Keratinocyte (primary cell): ENCODE measurements at regions not wholly inside any gene's neighbourhood (a gene's known extent, or its start where the extent isn't known, plus 50 kb on each side); places are given as distances from the start of the nearest gene placed in this dataset.
"Not testable (repeated sequence)": the region's sequence is repeated elsewhere in the genome, so short reads cannot be mapped to it uniquely, and the experiment has no call there.

Experiments used
- DNase-seq: peaks from one replicate; pipeline ENCODE4 v3.0.0-alpha.2; 2011; ENCODE audit warnings: low read depth, missing footprints, low spot score
- FAIRE-seq: peaks from 2 replicates; lab custom pipeline; 2011; peaks lifted over from hg19 to GRCh38; lab: Jason Lieb, UNC
- H2AFZ ChIP-seq: 2 replicates; pipeline ENCODE4 v1.6.0; 2012; ENCODE audit warnings: low read length, control low read depth, inconsistent platforms; ENCODE audit not compliant: control insufficient read depth
- H3K27ac ChIP-seq: 2 replicates; pipeline ENCODE4 v1.5.1; 2011; ENCODE audit warnings: low read length; ENCODE audit not compliant: control insufficient read depth, insufficient read depth
- H3K27me3 ChIP-seq: 3 replicates; pipeline ENCODE4 v1.6.0; 2011; ENCODE audit warnings: low read length; ENCODE audit not compliant: control insufficient read depth, insufficient read depth; ENCODE audit errors: extremely low read depth
- H3K36me3 ChIP-seq, 2 experiments: 2 replicates in 1 of 2; 3 replicates in 1 of 2; pipeline ENCODE4 v1.5.1; 2011; ENCODE audit warnings: low read length in 2 of 2, mild to moderate bottlenecking in 1 of 2; ENCODE audit not compliant: control insufficient read depth in 2 of 2, insufficient read depth in 2 of 2; ENCODE audit errors: extremely low read depth in 1 of 2
- H3K4me1 ChIP-seq: 3 replicates; pipeline ENCODE4 v1.5.1; 2011; ENCODE audit warnings: low read length; ENCODE audit not compliant: control insufficient read depth, insufficient read depth; ENCODE audit errors: extremely low read depth
- H3K4me2 ChIP-seq: 3 replicates; pipeline ENCODE4 v1.6.0; 2011; ENCODE audit warnings: low read depth, low read length; ENCODE audit not compliant: control insufficient read depth, insufficient read depth; ENCODE audit errors: extremely low read depth
- H3K4me3 ChIP-seq, 3 experiments: fragments of 200-600 bp in 1 of 3; sonication (generic) in 1 of 3; 2 replicates in 2 of 3; 3 replicates in 1 of 3; pipeline ENCODE4 v1.5.1; 2011 to 2016; ENCODE audit warnings: low read length in 3 of 3, mild to moderate bottlenecking in 3 of 3, control low read depth in 2 of 3, inconsistent platforms in 1 of 3, low read depth in 1 of 3, mixed read lengths in 1 of 3, mixed run types in 1 of 3, moderate library complexity in 1 of 3; ENCODE audit not compliant: control insufficient read depth in 2 of 3, insufficient read depth in 2 of 3; ENCODE audit errors: extremely low read depth in 1 of 3
- H3K79me2 ChIP-seq: 2 replicates; pipeline ENCODE4 v1.6.0; 2012; ENCODE audit warnings: low read length; ENCODE audit not compliant: control insufficient read depth, insufficient read depth
- H3K9ac ChIP-seq: 3 replicates; pipeline ENCODE4 v1.6.0; 2011; ENCODE audit warnings: low read length; ENCODE audit not compliant: control insufficient read depth, insufficient read depth; ENCODE audit errors: extremely low read depth
- H3K9me1 ChIP-seq: 3 replicates; pipeline ENCODE4 v1.6.0; 2011; ENCODE audit warnings: low read length; ENCODE audit not compliant: control insufficient read depth, insufficient read depth; ENCODE audit errors: extremely low read depth
- H3K9me3 ChIP-seq: 2 replicates; pipeline ENCODE4 v1.5.1; 2012; ENCODE audit warnings: low read depth, low read length; ENCODE audit not compliant: control insufficient read depth
- H4K20me1 ChIP-seq: 3 replicates; pipeline ENCODE4 v1.6.0; 2011; ENCODE audit warnings: low read length; ENCODE audit not compliant: control insufficient read depth, insufficient read depth; ENCODE audit errors: extremely low read depth
- EZH2 ChIP-seq: IDR thresholded peaks from one replicate; pipeline ENCODE4 v1.6.1; 2012; ENCODE audit warnings: inconsistent platforms, mild to moderate bottlenecking, low read length, moderate library complexity
- dilution Hi-C: fragments of 300-500 bp; cut with MboI; formaldehyde crosslinking; loops from one replicate; pipeline ENCODE4 v1.7.0; 2020; ENCODE audit warnings: low sequenced_read_pairs; ENCODE audit not compliant: extremely low pct_ligation_motif_present
- TF ChIP-seq, protein P1 (sequence below), 3 experiments: IDR thresholded peaks in 1 of 3; conservative IDR thresholded peaks in 1 of 3; optimal IDR thresholded peaks in 1 of 3; 2 replicates in 2 of 3; 3 replicates in 1 of 3; pipeline versions ENCODE3 to v1.5.1; 2011; ENCODE audit warnings: low read length in 3 of 3, mild to moderate bottlenecking in 3 of 3, moderate library complexity in 2 of 3, control low read depth in 1 of 3, inconsistent platforms in 1 of 3; ENCODE audit not compliant: insufficient read depth in 2 of 3; ENCODE audit errors: extremely low read depth in 1 of 3

DNA sequence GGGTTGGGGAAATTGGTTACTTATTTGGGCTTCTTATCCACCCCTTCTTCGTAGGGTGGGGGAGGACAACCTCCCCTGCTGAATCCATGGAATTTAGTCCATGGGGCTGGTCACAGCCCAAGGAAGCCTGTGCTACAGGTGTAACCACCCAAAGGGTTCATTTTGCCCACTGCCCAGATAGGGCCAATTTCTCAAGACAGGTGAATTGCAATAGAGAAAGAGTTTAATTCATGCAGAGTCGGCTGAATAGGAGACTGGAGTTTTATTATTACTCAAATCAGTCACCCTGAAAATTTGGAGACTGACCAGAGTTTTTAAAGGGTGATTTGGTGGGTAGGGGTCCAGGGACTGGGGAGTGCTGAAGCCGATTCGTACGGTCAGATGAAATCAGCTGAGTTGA is 101.5 kb upstream of the HS3ST2 start:
- no peak overlapping the region for H3K9ac ChIP-seq
- no peak overlapping the region for H3K27ac ChIP-seq
- no peak overlapping the region for H2AFZ ChIP-seq
- no peaks in the 10 kb centered on the region for H3K36me3 ChIP-seq
- no peaks in the 10 kb centered on the region for H3K27me3 ChIP-seq
- FAIRE-seq (no peak), DNase-seq (no peak)
- no peaks in the 10 kb centered on the region for H4K20me1 ChIP-seq
- H3K9me3 ChIP-seq: peaks cover 6% of the 10 kb centered on the region
- dilution Hi-C loops: no loop called here
- H3K4me3 ChIP-seq: no peak overlapping the region
- no peak overlapping the region for H3K4me2 ChIP-seq
- H3K4me1 ChIP-seq: no peaks in the 10 kb centered on the region
- no peaks in the 10 kb centered on the region for H3K9me1 ChIP-seq
- H3K79me2 ChIP-seq: no peaks in the 10 kb centered on the region
- no peak for TF ChIP-seq EZH2
- TF ChIP-seq, protein P1, sequence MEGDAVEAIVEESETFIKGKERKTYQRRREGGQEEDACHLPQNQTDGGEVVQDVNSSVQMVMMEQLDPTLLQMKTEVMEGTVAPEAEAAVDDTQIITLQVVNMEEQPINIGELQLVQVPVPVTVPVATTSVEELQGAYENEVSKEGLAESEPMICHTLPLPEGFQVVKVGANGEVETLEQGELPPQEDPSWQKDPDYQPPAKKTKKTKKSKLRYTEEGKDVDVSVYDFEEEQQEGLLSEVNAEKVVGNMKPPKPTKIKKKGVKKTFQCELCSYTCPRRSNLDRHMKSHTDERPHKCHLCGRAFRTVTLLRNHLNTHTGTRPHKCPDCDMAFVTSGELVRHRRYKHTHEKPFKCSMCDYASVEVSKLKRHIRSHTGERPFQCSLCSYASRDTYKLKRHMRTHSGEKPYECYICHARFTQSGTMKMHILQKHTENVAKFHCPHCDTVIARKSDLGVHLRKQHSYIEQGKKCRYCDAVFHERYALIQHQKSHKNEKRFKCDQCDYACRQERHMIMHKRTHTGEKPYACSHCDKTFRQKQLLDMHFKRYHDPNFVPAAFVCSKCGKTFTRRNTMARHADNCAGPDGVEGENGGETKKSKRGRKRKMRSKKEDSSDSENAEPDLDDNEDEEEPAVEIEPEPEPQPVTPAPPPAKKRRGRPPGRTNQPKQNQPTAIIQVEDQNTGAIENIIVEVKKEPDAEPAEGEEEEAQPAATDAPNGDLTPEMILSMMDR (optimal IDR thresholded peaks at IDR 0.05 in 1 of 3, IDR thresholded peaks at IDR 0.05 in 1 of 3, conservative IDR thresholded peaks at IDR 0.05 in 1 of 3; ENCODE audit: extremely low read depth in 1 of 3, insufficient read depth in 2 of 3, low read length in 3 of 3): no peak

DNA sequence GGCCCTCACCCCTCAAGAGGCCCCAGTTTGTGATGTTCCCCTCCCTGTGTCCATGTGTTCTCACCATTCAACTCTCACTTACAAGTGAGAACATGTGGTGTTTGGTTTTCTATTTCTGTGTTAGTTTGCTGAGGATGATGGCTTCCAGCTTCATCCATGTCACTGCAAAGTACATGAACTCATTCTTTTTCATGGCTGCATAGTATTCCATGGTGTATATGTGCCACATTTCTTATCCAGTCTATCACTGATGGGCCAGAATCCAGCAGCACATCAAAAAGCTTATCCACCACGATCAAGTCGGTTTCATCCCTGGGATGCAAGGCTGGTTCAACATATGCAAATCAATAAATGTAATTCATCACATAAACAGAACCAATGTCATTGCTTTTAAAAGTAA is 95.4 kb upstream of the HS3ST2 start:
- FAIRE-seq, H3K9me3 ChIP-seq, H2AFZ ChIP-seq, H3K4me1 ChIP-seq, H3K9ac ChIP-seq, H3K27ac ChIP-seq, H3K4me3 ChIP-seq, DNase-seq, H3K9me1 ChIP-seq, H3K36me3 ChIP-seq, H4K20me1 ChIP-seq, H3K27me3 ChIP-seq, H3K4me2 ChIP-seq, dilution Hi-C loops, H3K79me2 ChIP-seq: not testable (repeated sequence)

DNA sequence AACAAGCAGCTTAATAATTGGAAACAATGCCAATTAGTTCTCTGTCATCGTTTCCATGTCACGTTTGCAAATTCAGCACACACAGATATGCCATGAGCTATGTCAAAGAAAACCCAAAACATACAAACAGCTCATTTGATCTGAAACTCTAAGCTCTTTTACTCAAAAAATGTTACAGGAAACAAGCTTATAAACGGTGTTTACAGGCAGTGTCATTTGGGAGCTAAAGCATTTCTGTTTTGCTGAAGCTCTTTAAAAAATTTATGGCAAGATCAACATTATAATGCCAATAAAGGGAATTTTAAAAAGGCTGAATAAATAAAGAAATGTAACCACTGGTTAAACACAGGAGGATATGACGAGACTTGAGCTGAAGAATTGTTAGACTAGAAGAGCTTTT is 94.0 kb upstream of the HS3ST2 start:
- DNase-seq (no peak), FAIRE-seq (no peak)
- TF ChIP-seq, protein P1 (optimal IDR thresholded peaks at IDR 0.05 in 1 of 3, IDR thresholded peaks at IDR 0.05 in 1 of 3, conservative IDR thresholded peaks at IDR 0.05 in 1 of 3; ENCODE audit: extremely low read depth in 1 of 3, insufficient read depth in 2 of 3, low read length in 3 of 3): no peak
- no peak for TF ChIP-seq EZH2
- no peak overlapping the region for H3K9ac ChIP-seq
- no peak overlapping the region for H3K4me3 ChIP-seq
- H3K36me3 ChIP-seq: no peaks in the 10 kb centered on the region
- H3K27ac ChIP-seq: no peak overlapping the region
- dilution Hi-C loops: no loop called here
- H3K9me3 ChIP-seq: no peaks in the 10 kb centered on the region
- no peaks in the 10 kb centered on the region for H3K4me1 ChIP-seq
- peaks cover 4% of the 10 kb centered on the region for H3K27me3 ChIP-seq
- no peak overlapping the region for H3K4me2 ChIP-seq
- H4K20me1 ChIP-seq: no peaks in the 10 kb centered on the region
- no peaks in the 10 kb centered on the region for H3K9me1 ChIP-seq
- no peak overlapping the region for H2AFZ ChIP-seq
- H3K79me2 ChIP-seq: no peaks in the 10 kb centered on the region
